ENCODE measurements at regions not wholly inside any gene's neighbourhood (a gene's known extent, or its start where the extent isn't known, plus 50 kb on each side); places are given as distances from the start of the nearest gene placed in this dataset.

- DNase-seq (ENCODE audit: low read depth in 3 of 3, low spot score in 2 of 3) = no peak
Observed at GRCh38 chr13:30151388-30151787, 156.0 kb downstream of the KATNAL1 start.

DNA sequence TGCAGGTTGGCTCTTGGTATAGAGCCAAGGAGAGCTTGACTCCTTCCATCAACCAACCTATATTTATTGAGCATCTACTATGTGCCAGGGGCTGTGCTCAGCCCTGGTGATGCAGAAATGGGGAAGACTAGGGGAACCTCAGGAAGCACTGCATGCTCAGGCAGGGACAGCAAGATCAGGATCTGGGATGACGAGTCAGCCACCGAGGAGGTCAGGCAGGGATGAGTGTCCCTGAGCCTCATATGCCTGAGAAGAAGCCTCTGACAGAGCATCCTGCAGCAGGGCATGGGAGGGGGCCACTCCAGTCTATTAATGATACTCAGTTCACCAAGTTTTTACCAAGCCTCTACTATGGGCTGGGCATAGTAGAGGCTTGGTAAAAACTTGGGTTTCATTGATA lies 158.1 kb downstream of the KATNAL1 start:
- no peak for DNase-seq (ENCODE audit: low read depth in 3 of 3, low spot score in 2 of 3)

- DNase-seq (ENCODE audit: low read depth in 3 of 3, low spot score in 2 of 3) = no peak
Observed at GRCh38 chr13:30148786-30149185, 158.6 kb downstream of the KATNAL1 start.

- DNase-seq (ENCODE audit: low read depth in 3 of 3, low spot score in 2 of 3) = no peak
Observed at GRCh38 chr13:30148171-30148754, 159.1 kb downstream of the KATNAL1 start.

DNA sequence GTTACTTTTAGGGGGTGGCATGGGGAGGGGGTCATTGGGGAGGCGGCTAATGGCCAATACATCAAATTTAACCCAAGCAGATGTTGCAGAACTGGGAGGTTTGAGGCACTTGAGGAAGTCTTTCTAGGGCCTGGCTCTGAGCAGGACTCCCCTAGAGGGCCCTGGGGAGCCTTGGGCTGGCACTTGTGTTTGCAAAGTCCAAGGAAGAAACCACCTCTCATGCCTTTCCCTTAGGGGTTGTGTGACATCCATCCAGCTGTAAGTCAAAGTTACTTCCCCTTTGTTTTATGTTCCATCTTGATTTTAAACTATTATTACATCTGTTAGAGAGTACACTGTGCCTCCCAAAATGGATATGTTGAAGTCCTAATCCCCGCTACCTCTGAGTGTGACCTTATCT lies 159.9 kb downstream of the KATNAL1 start:
- no peak for DNase-seq (ENCODE audit: low read depth in 3 of 3, low spot score in 2 of 3)

DNA sequence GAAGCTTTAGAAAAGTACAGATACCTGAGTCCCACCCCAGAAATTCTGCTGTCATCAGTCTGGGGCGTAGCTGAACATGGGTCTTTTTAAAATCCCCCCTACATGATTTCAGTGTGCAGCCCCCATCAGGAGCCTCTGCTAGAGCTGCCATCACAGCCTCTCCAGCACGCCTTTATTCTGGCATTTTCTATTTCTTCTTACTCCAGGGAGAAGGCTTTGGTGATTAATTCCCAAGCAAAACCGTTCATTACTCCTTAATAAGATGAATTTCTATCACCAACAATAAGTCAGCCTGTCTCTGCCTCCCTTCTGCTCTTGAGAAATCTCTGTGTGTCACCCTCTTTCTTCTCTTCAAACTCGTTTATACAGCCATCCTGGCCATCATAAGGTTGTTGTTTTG lies 160.3 kb downstream of the KATNAL1 start:
- DNase-seq (ENCODE audit: low read depth in 3 of 3, low spot score in 2 of 3) = no peak

DNA sequence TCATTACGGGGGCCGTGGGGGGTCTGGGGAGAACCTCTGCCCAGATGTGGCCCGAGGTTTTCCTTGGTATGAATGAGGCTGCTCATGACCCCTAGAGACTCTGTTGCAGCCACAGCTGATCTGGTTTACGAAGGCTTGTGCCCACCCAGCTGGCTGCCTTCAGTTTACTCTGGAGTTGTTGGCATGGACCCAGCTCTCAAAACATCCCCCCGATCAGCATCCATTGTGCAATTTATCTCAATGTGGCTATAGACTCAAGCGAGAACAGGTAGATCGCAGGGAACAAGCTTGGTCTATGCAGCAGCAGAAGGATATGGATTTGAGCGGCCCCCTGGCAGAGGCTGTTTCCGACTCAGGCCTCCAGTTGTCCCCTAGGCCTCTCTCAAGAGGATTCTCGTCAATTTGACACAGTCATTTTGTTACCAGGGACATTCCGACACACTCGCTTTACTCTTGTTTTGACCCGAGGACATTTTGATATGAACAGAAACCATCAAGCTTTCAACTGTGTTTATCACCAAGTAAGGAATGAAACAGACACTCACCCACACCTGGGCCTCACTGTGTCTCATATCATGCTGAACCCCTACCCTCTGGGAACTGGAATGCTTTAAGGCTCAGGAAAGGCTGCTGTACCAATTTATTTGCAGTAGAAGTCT lies 161.5 kb downstream of the KATNAL1 start:
- DNase-seq (ENCODE audit: low read depth in 3 of 3, low spot score in 2 of 3) = no peak

DNA sequence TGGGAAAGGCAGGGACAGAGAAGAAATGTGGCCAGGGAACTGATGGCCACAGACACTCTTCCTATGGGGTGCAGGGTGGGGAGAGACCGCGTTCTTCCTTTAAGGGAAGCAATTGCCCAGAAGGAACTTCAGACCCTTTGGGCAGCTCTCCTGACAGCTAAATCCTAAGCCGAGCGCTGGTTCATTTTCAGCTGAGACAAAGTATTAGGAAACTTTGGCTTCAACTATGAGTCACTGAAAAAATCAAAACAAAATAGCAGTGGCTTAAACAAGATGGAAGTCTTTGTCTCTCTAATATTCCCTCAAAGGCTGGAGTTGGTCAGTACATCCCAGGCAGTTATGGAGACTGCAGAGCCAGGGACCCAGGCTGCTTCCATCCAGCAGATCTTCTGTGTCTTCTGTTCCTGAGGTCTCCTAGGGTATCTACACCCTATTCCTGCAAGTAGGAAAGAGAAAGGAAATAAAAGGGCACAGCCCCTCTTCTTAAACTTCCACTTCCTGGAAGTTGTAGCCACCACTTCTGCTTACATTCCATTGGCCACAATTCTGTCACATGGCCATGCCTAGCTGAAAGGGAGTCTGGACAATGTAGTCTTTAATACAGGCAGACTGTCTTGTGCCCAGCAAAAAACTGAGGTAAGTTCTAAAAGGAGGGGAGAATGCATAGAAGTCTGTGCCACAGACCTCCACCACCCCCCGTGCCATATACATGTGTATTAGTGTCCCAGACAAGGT lies 163.5 kb downstream of the KATNAL1 start:
- DNase-seq (ENCODE audit: low read depth in 3 of 3, low spot score in 2 of 3) = no peak

- peak in 2 of 3 donors; percentile 15 to 41 for DNase-seq (ENCODE audit: low read depth in 3 of 3, low spot score in 2 of 3)
Observed at GRCh38 chr13:30142486-30143211, 164.7 kb downstream of the KATNAL1 start.

DNA sequence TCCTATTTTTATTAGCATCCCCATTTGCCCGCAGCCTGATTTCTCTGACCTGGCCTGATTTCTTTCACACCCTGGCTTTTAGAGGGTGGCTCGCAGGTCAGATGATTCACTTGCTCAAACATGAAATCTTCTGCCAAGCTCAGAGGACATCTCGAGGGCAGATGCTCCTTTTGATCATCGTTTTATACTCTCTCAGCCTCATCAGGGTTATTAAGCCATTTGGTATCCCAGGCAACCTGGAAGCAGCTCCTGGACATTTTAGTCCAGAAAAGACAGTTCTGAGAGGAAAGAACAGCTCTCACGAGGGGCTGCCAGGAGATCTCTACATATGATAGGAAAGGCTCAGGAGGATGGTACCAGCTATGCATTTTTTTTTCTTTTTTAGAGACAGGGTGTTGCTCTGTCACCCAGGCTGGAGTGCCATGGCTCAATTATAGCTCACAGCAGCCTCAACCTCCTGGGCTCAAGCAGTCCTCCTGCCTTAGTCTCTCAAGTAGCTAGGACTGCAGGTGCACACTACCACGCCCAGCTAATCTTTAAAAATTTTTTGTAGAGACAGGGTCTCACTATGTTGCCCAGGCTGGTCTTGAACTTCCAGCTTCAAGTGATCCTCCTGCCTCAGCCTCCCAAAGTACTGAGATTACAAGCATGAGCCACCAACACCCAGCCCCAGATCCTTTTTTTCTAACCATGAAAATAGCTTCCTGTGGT lies 165.4 kb downstream of the KATNAL1 start:
- DNase-seq (ENCODE audit: low read depth in 3 of 3, low spot score in 2 of 3) = no peak

GRCh38 chr13:30140973-30141372 lies 166.4 kb downstream of the KATNAL1 start:
- DNase-seq (ENCODE audit: low read depth in 3 of 3, low spot score in 2 of 3) = no peak

DNA sequence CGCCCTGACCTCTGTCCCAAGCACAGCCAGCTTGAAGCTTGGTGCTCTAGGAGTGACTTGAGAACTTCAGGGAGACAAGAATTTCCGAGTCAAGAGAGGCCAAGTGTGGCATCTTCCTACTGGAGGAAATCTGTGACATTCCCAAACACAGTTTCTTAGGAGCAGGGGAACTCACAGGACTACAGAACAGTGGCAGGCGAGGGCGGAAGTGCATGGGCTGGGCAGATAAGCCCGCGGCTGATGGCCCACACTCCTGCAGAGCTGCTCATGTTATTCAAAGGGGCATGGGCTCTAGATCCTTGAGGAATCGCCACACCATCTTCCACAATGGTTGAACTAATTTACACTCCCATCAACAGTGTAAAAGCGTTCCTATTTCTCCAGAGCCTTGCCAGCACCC lies 168.8 kb downstream of the KATNAL1 start:
- DNase-seq (ENCODE audit: low read depth in 3 of 3, low spot score in 2 of 3) = no peak

DNA sequence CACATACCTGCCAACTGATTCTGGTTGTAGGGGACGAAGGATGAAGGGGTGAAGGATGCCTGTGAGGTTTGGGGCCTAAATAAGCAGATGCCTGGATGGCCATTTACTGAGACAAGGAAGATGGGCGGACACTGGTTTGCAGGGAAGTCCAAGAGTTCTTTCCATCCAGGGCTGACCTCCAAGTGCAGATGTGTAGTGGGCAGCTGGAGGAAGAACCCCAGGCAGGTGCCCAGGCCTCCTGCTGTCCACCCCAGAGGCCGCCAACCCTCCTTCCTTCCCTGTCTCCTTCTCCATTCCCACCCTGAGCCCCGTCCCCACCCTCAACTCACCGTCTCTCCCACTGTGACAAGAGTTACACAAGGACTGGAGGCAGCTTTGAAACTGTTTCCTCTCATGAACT lies 171.5 kb downstream of the KATNAL1 start:
- no peak for DNase-seq (ENCODE audit: low read depth in 3 of 3, low spot score in 2 of 3)

GRCh38 chr13:30135351-30135750 lies 172.0 kb downstream of the KATNAL1 start:
- no peak for DNase-seq (ENCODE audit: low read depth in 3 of 3, low spot score in 2 of 3)

GRCh38 chr13:30134578-30134977 lies 172.8 kb downstream of the KATNAL1 start:
- no peak for DNase-seq (ENCODE audit: low read depth in 3 of 3, low spot score in 2 of 3)

- no peak for DNase-seq (ENCODE audit: low read depth in 3 of 3, low spot score in 2 of 3)
Observed at GRCh38 chr13:30133996-30134395, 173.4 kb downstream of the KATNAL1 start.

- DNase-seq (ENCODE audit: low read depth in 3 of 3, low spot score in 2 of 3) = no peak
Observed at GRCh38 chr13:30133554-30133912, 173.8 kb downstream of the KATNAL1 start.

DNA sequence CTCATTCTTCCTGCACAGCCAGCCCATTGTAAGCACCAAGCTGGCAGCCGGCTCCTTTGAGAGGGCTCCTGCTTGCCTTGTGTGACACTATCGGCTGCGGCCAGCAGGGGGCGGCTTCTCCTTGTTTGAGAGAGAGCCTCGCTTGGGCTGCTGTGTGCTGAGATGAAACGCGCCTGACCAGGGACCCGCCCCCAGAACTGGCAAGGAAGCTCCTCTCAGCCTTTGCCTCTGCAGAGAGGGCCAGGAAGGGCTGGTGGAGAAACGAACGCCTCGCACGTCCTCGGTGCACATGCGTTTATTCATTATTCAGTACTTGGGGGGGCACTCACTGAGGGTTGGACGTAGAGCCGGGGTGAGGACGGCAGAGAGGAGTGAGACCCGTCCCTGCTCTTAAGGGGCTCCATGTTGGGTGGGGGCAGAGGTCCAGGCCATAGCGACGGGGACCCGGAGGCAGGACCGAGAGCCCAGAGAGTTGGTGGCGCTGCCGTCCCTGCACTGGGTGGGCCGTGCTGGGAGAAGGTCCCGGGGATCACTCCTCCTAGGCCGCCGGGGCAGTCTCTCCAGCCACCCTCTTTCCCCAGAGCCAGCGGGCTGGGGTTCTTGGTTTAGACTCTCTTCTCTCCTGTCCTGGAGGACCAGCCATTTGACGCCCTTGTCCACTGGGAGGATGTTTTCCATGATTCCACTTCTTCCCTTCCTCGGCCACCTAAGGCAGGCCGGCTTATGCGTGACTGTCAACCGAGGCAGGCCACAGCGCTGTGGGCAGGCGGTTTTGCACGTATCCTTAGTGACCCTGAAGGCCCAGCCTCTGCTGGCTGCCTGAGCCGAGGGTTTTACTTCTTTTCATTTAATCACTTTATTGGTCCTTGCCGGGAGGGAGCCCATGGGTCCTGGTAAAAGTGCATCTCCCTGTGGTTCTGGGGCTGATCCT lies 174.5 kb downstream of the KATNAL1 start:
- peak; percentile 80 to 89 (median 83) for DNase-seq (ENCODE audit: low read depth in 3 of 3, low spot score in 2 of 3)

- DNase-seq (ENCODE audit: low read depth in 3 of 3, low spot score in 2 of 3) = no peak
Observed at GRCh38 chr13:30129411-30129810, 177.9 kb downstream of the KATNAL1 start.

GRCh38 chr13:30128591-30128990 lies 178.8 kb downstream of the KATNAL1 start:
- DNase-seq (ENCODE audit: low read depth in 3 of 3, low spot score in 2 of 3) = no peak

All from right renal cortex interstitium (tissue), 3 donors.